Ishikawa (cell line): ENCODE measurements at regions not wholly inside any gene's neighbourhood (a gene's known extent, or its start where the extent isn't known, plus 50 kb on each side); places are given as distances from the start of the nearest gene placed in this dataset.

Source experiments
- CEBPB ChIP-seq: IDR thresholded peaks from 2 replicates; pipeline ENCODE4 v1.6.1; 2012
- CREB1 ChIP-seq: IDR thresholded peaks from 2 replicates; pipeline ENCODE4 v1.6.1; 2012; ENCODE audit warnings: low read depth
- EP300 ChIP-seq: IDR thresholded peaks from 2 replicates; pipeline ENCODE4 v1.6.1; 2012; ENCODE audit warnings: borderline replicate concordance
- FOXM1 ChIP-seq: IDR thresholded peaks from 2 replicates; pipeline ENCODE4 v1.6.1; 2012; ENCODE audit warnings: low read depth, borderline replicate concordance
- RAD21 ChIP-seq: IDR thresholded peaks from 2 replicates; pipeline ENCODE4 v1.6.1; 2012; ENCODE audit warnings: low read depth
- REST ChIP-seq: IDR thresholded peaks from 2 replicates; pipeline ENCODE4 v1.6.1; 2012; ENCODE audit warnings: low read depth, mild to moderate bottlenecking
- TAF1 ChIP-seq: IDR thresholded peaks from 2 replicates; pipeline ENCODE4 v1.6.1; 2012; ENCODE audit warnings: low read depth, mild to moderate bottlenecking
- TCF12 ChIP-seq: IDR thresholded peaks from 2 replicates; pipeline ENCODE4 v1.6.1; 2012; ENCODE audit warnings: low read depth
- TEAD4 ChIP-seq: IDR thresholded peaks from 2 replicates; pipeline ENCODE4 v1.6.1; 2012
- YY1 ChIP-seq: IDR thresholded peaks from 2 replicates; pipeline ENCODE4 v1.6.1; 2012; ENCODE audit warnings: low read depth
- ZBTB7A ChIP-seq: IDR thresholded peaks from 2 replicates; pipeline ENCODE4 v1.6.1; 2012; ENCODE audit warnings: low read depth
- TF ChIP-seq, protein P1 (sequence below): IDR thresholded peaks from 2 replicates; pipeline ENCODE4 v1.6.1; 2012
- TF ChIP-seq, protein P2 (sequence below): IDR thresholded peaks from 2 replicates; pipeline ENCODE4 v1.6.1; 2012

GRCh38 chr1:201685485-201685884, 143.5 kb upstream of the IPO9 start:
- TF ChIP-seq TCF12 (no peak), ZBTB7A (no peak), REST (no peak), EP300 (no peak), CREB1 (no peak), FOXM1 (no peak), RAD21 (no peak), TEAD4 (no peak), CEBPB (no peak), YY1 (no peak), TAF1 (no peak)
- TF ChIP-seq, protein P1, sequence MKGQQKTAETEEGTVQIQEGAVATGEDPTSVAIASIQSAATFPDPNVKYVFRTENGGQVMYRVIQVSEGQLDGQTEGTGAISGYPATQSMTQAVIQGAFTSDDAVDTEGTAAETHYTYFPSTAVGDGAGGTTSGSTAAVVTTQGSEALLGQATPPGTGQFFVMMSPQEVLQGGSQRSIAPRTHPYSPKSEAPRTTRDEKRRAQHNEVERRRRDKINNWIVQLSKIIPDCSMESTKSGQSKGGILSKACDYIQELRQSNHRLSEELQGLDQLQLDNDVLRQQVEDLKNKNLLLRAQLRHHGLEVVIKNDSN: no peak
- TF ChIP-seq, protein P2, sequence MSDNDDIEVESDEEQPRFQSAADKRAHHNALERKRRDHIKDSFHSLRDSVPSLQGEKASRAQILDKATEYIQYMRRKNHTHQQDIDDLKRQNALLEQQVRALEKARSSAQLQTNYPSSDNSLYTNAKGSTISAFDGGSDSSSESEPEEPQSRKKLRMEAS: no peak
